Heart right ventricle (tissue), 16 donors: ENCODE measurements at regions not wholly inside any gene's neighbourhood (a gene's known extent, or its start where the extent isn't known, plus 50 kb on each side); places are given as distances from the start of the nearest gene placed in this dataset.

Source experiments
- ATAC-seq, 8 donors: fragments of 200-7000 bp; cut with Tn5 transposase; one replicate each; pipeline ENCODE4 v1.9.1; 2020; ENCODE audit warnings: mild to moderate bottlenecking in 8 of 8, moderate library complexity in 8 of 8, moderate number of reproducible peaks in 1 of 8
- DNase-seq, 2 donors: peaks; one replicate each; pipeline ENCODE4 v3.0.0-alpha.2; 2020
- H3K27ac ChIP-seq, 10 donors: fragments of 200-600 bp; sonication (generic) in 2 of 10; one replicate each; pipeline versions ENCODE4 v1.5.0 to v1.8.0; 2020 to 2022; ENCODE audit warnings: mild to moderate bottlenecking in 3 of 10
- H3K27me3 ChIP-seq, 7 donors: fragments of 200-600 bp; one replicate each; pipeline ENCODE4 v1.8.0; 2021 to 2022; ENCODE audit warnings: mild to moderate bottlenecking in 2 of 7
- H3K36me3 ChIP-seq, 9 donors: fragments of 200-600 bp; sonication (generic) in 1 of 9; one replicate each; pipeline versions ENCODE4 v1.5.0 to v1.8.0; 2020 to 2022; ENCODE audit warnings: mild to moderate bottlenecking in 2 of 9
- H3K4me1 ChIP-seq, 9 donors: fragments of 200-600 bp; sonication (generic) in 1 of 9; one replicate each; pipeline versions ENCODE4 v1.5.0 to v1.8.0; 2020 to 2022; ENCODE audit warnings: mild to moderate bottlenecking in 4 of 9
- H3K4me3 ChIP-seq, 10 donors: fragments of 200-600 bp; sonication (generic) in 2 of 10; one replicate each; pipeline versions ENCODE4 v1.5.0 to v1.8.0; 2020 to 2022; ENCODE audit warnings: mild to moderate bottlenecking in 7 of 10, moderate library complexity in 2 of 10
- H3K9me3 ChIP-seq, 11 donors: fragments of 200-600 bp in 10 of 11; sonication (generic) in 2 of 11; one replicate each; pipeline versions ENCODE4 v1.5.0 to v1.8.0; 2013 to 2022; ENCODE audit warnings: mild to moderate bottlenecking in 2 of 11, control low read depth in 1 of 11, moderate library complexity in 1 of 11
- WGBS, 2 donors: extraction: QIAGEN DNeasy Blood & Tissue Kit; methylation state at CpG; one replicate each; pipeline ENCODE4 v1.1.7; 2013; ENCODE audit warnings: inconsistent platforms in 1 of 2; 5-methylcytosine and 5-hydroxymethylcytosine counted together
- intact Hi-C, 10 donors: fragments of 100-400 bp; cut with DNase I; formaldehyde crosslinking; loops; one replicate each; pipeline versions ENCODE4 v1.11.1 to v1.14.2; 2022
- TF ChIP-seq, protein P1 (sequence below), 9 donors: fragments of 200-600 bp; sonication (generic) in 2 of 9; IDR thresholded peaks; one replicate each; pipeline versions ENCODE4 v1.5.0 to v1.8.0; 2021 to 2022; ENCODE audit warnings: antibody characterized with exemption in 9 of 9, mild to moderate bottlenecking in 5 of 9, moderate library complexity in 1 of 9
- donor health status: Arrhythmogenic right ventricular cardiomyopathy.
- donor health status: ischemic (EF 13 %, LVEDD 7.1; RV severe dilation, severe dysfunction).
- donor health status: healthy with polysubstance abuse.
- donor health status: DM: no; HTN: yes; CAD: no.
- donor health status: DM: no; HTN: no; CAD: no.
- donor health status: ischemic (EF 25% LVEDD 6.9; RV normal size, moderate dysfunction).
- donor health status: ischemic (EF 25% LVEDD 5.7; RV mildly dilated, moderate dysfunction).
- donor health status: healthy.
- donor health status: DM: yes; HTN: yes; CAD: no.
- donor health status: Ischemic cardiomyopathy.
- donor health status: ischemic (EF 35%, LVEDD 5.7; RV mildly dilated, moderate dysfunction).
- donor health status: nonischemic (EF 11% LVEDD 7.7; RV severe dilation, severe dysfunction).
- donor health status: DM: yes; HTN: yes; CAD: no.
- donor health status: PGD.
- donor health status: ischemic (EF 29% LVEDD 5.4; RV normal size, mild dysfunction).
- donor health status: nonischemic (EF 23%, LVEDD 6.1; RV moderate dilation, normal function).

DNA sequence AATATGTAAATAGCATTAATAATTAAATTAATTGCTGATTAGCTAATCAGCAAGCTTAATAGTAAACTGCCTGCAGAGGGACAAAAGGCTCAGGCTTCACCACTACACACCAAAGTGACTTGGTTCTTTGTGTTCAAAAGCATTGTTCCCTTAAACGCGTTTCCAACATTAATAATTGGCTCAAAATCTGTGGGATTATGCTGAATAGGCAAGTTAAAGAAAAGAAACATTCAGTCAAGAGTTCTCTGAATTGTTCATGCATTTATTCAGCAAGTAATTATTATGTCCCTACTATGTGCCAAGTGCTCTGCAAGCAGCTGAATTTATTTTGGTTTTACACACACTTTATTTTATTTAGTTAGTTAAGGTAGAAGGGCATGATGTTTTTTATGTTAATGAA is 558.5 kb upstream of the ARRDC4 start:
- 94 to 96% methylated on average over 2 of the region's 2 CpGs for WGBS, 2 donors

DNA sequence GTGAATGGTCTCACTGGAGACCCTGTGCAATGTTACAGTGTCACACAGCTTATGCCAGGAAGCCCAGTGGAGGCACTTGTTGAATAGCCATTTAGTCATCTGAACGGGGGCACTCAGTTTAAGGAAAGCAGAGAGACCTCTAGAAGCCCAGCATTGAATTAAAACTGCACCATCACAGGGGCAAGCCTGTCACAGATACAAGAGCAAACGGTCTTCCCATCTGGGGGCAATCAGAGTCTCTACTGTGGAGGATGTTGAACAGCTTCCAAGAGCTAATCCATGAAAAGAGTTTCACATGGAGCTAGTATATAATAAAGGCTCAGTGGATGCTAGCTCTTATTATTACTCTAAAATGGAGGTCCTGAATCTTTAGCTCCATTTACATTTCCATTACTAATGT is 553.7 kb upstream of the ARRDC4 start:
- ATAC-seq (no peak), DNase-seq (no peak)
- Histone ChIP-seq H3K4me3 (no peak overlapping the region), H3K36me3 (no peaks in the 10 kb centered on the region), H3K27me3 (no peaks in the 10 kb centered on the region), H3K4me1 (no peaks in the 10 kb centered on the region), H3K27ac (no peak overlapping the region), H3K9me3 (peaks cover 0 to 7% (median 0%) of the 10 kb centered on the region in 11 donors)
- intact Hi-C loops: no loop called here
- TF ChIP-seq, protein P1, sequence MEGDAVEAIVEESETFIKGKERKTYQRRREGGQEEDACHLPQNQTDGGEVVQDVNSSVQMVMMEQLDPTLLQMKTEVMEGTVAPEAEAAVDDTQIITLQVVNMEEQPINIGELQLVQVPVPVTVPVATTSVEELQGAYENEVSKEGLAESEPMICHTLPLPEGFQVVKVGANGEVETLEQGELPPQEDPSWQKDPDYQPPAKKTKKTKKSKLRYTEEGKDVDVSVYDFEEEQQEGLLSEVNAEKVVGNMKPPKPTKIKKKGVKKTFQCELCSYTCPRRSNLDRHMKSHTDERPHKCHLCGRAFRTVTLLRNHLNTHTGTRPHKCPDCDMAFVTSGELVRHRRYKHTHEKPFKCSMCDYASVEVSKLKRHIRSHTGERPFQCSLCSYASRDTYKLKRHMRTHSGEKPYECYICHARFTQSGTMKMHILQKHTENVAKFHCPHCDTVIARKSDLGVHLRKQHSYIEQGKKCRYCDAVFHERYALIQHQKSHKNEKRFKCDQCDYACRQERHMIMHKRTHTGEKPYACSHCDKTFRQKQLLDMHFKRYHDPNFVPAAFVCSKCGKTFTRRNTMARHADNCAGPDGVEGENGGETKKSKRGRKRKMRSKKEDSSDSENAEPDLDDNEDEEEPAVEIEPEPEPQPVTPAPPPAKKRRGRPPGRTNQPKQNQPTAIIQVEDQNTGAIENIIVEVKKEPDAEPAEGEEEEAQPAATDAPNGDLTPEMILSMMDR (IDR thresholded peaks at IDR 0.05): no peak
- 59 to 64% methylated on average over 2 of the region's 2 CpGs for WGBS, 2 donors

More for the DNA sequence above, 558.5 kb upstream of the ARRDC4 start:
- H3K36me3 ChIP-seq: no peaks in the 10 kb centered on the region
- H3K4me3 ChIP-seq: no peak overlapping the region
- H3K27ac ChIP-seq: no peak overlapping the region
- peaks cover 0 to 7% (median 0%) of the 10 kb centered on the region in 11 donors for H3K9me3 ChIP-seq
- no peak for ATAC-seq
- intact Hi-C loops: no loop called here
- no peaks in the 10 kb centered on the region for H3K27me3 ChIP-seq
- DNase-seq: no peak
- TF ChIP-seq, protein P1 (IDR thresholded peaks at IDR 0.05): no peak
- no peaks in the 10 kb centered on the region for H3K4me1 ChIP-seq

DNA sequence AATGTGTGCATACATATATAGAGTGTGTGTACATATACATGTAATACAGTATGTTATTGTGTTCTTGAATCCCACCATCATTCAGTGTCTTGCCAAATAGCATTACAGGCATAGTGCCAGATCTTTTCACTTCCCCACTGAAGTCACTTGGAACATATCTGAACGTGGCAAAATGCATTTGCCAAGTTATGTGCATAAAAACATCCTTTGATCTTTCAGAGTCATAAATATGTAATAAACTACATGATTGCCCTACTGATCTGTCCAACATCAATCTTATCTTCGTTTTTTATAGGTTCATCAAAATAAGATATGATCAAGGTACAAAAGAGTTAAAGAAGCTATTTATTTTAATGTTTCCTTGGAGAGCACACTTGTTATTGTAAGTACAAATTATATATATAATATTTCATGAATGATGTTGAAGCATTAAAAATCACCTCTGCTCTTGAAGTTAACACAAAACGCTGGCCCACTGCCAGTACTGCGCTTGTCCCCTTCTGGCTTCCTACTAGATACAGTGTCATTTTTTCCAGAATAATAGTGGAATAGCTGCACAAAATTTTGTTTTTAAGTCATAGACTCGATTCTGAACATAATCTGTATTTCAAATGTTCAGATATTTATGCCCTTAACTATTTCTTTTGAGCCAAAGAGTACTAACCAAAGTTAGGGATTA is 549.5 kb upstream of the ARRDC4 start:
- H3K4me3 ChIP-seq: no peak overlapping the region
- ATAC-seq (no peak), DNase-seq (no peak)
- TF ChIP-seq, protein P1 (IDR thresholded peaks at IDR 0.05): no peak
- no peaks in the 10 kb centered on the region for H3K36me3 ChIP-seq
- no peaks in the 10 kb centered on the region for H3K27me3 ChIP-seq
- no peaks in the 10 kb centered on the region for H3K9me3 ChIP-seq
- no peaks in the 10 kb centered on the region for H3K4me1 ChIP-seq
- no peak overlapping the region for H3K27ac ChIP-seq
- WGBS, 2 donors: 44 to 48% methylated on average over 5 of the region's 5 CpGs
- intact Hi-C loops: no loop called here

DNA sequence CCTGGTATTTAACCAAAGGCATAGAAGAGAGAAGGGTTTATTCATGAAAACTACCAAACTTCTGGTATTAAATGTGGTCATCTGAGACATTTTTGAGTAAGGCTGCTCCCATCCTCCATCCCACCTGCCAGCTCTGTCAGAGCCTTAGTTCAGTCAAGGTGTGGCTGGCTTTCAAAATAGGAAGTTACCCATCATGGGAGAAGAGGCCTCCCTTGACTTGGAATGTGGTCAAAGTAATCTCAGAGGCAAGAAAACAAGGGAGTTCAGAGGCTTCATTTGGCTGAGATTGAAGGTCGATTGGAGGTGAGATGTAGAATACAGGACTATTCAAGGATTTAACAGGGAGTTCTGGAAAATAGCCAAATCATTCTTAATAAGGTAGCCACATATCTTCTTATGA is 540.4 kb upstream of the ARRDC4 start:
- ATAC-seq (no peak), DNase-seq (no peak)
- Histone ChIP-seq H3K27me3 (no peaks in the 10 kb centered on the region), H3K4me3 (no peak overlapping the region), H3K27ac (no peak overlapping the region), H3K4me1 (no peaks in the 10 kb centered on the region), H3K36me3 (no peaks in the 10 kb centered on the region), H3K9me3 (no peaks in the 10 kb centered on the region)
- WGBS, 2 donors: 57 to 75% methylated on average over 1 of the region's 1 CpG
- intact Hi-C loops: no loop called here
- TF ChIP-seq, protein P1 (IDR thresholded peaks at IDR 0.05): no peak
